Urinary bladder (tissue), 3 donors: ENCODE measurements at regions not wholly inside any gene's neighbourhood (a gene's known extent, or its start where the extent isn't known, plus 50 kb on each side); places are given as distances from the start of the nearest gene placed in this dataset.

ENCODE experiments used
- DNase-seq: peaks from one replicate; pipeline ENCODE4 v3.0.0-alpha.2; 2015; ENCODE audit errors: extremely low spot score
- H3K27ac ChIP-seq: one replicate; pipeline ENCODE4 v1.5.1; 2013; ENCODE audit warnings: low read depth, mild to moderate bottlenecking, moderate library complexity
- H3K36me3 ChIP-seq: one replicate; pipeline ENCODE4 v1.6.1; 2013; ENCODE audit warnings: mild to moderate bottlenecking, moderate library complexity; ENCODE audit not compliant: insufficient read depth
- H3K4me1 ChIP-seq: one replicate; pipeline ENCODE4 v1.6.1; 2013; ENCODE audit warnings: mild to moderate bottlenecking, moderate library complexity; ENCODE audit not compliant: insufficient read depth
- H3K4me3 ChIP-seq: one replicate; pipeline ENCODE4 v1.5.1; 2013; ENCODE audit warnings: low read depth, low read length
- WGBS: extraction: QIAGEN DNeasy Blood & Tissue Kit; methylation state at CpG from one replicate; pipeline ENCODE4 v1.1.7; 2013; 5-methylcytosine and 5-hydroxymethylcytosine counted together
- donor health status: healthy with polysubstance abuse.
- donor health status: healthy.

DNA sequence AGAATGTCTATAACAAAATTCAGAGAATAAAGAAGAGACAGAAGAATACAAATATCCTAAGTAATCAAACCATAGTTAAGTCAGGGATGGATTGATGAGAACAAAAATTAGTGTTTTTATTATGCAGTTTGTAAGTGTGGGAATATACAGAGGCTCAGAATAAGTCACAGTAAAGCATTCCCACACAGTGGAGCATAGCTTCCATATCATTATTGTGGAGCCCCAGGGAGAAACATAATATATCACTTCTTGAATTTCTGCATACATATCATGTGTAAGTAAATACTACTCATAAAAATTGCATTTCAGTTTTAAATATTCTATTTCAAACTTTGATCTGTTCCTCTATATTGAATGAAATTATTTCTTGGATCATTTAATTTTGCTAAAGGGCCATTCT lies 790.4 kb downstream of the PLA2G4A start:
- DNase-seq: no peak
- H3K27ac ChIP-seq: no peak overlapping the region
- H3K4me3 ChIP-seq: no peak overlapping the region
- no peaks in the 10 kb centered on the region for H3K4me1 ChIP-seq
- H3K36me3 ChIP-seq: no peaks in the 10 kb centered on the region

DNA sequence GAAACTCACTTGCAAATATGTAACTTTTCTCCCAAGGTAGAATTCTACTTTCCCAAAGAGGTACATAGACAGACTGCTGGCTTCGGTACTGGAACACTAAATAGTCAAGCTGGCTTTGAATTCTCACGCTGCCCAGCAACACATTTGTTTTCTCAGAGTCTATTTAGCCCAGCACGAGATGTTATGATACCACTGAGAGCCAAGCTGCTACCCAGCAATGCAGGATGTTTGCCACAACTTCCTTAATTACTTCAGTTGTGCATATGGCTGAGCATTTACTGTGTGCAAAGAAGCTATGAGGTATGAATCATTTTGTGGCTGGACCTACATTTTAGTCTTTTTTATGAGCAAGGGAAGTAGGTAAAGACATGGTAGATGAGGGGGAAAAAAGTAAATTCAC lies 793.2 kb downstream of the PLA2G4A start:
- WGBS: 78% methylated on average over 3 of the region's 3 CpGs
- Histone ChIP-seq H3K36me3 (no peaks in the 10 kb centered on the region), H3K27ac (no peak overlapping the region), H3K4me1 (no peaks in the 10 kb centered on the region), H3K4me3 (no peak overlapping the region)
- DNase-seq: no peak

DNA sequence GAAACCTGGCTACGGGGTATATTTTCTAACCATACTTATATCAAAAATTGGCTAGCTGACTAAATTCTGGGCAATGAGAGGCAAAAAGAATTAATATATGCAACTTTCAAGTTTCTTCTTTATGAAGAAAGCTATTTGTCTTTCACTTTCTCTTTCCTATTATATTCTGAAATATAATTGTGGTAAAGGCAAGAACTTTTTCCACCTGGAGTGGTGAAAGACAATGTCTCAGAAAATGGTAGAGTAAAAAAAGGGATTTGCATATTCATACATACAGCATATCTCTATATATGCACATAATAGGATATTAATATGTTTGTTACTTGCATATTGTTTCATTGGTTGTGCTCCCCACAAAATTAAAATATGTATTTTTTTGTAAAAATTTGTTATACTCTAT lies 793.8 kb downstream of the PLA2G4A start:
- H3K27ac ChIP-seq: no peak overlapping the region

DNA sequence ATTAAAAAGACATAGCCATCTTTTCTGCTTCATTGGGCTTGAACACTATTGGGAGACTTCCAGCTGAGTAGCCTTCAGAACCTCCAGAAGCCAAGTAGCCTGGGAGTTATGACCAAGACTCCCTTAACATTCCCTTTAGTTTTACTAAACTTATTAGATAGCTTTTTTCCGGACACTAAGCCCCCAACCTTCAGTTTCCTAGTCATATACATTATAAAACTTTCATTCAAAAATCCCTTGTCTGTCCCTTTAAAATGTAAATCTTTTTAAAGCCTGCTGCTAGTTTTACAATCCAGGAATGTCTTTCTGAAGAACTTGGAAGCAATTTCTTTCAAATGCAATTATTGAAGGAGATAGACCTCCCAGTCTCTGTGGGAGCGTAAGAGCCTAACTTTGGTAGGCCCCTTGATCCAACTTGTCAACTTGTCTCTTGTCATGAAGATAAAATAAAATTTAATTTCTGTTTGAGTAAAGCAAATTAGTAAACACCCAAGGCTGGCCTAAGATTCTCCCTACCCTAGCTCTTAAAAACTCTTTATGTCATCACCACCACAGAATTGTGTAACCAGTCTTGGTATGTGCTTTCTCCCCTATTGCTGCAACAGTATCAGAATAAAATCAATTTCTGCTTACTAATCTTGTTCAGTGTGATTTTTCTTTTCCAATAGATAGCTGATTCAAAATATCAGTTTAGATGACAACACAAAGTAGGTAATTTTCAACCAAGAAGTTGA lies 796.2 kb downstream of the PLA2G4A start:
- H3K4me1 ChIP-seq: no peaks in the 10 kb centered on the region
- no peak overlapping the region for H3K27ac ChIP-seq
- 51% methylated on average over 2 of the region's 2 CpGs for WGBS
- DNase-seq: no peak
- no peak overlapping the region for H3K4me3 ChIP-seq
- H3K36me3 ChIP-seq: no peaks in the 10 kb centered on the region

More for the DNA sequence above, 793.8 kb downstream of the PLA2G4A start:
- 49% methylated on average over 1 of the region's 1 CpG for WGBS
- no peak overlapping the region for H3K4me3 ChIP-seq
- H3K4me1 ChIP-seq: no peaks in the 10 kb centered on the region
- no peaks in the 10 kb centered on the region for H3K36me3 ChIP-seq
- DNase-seq: no peak

DNA sequence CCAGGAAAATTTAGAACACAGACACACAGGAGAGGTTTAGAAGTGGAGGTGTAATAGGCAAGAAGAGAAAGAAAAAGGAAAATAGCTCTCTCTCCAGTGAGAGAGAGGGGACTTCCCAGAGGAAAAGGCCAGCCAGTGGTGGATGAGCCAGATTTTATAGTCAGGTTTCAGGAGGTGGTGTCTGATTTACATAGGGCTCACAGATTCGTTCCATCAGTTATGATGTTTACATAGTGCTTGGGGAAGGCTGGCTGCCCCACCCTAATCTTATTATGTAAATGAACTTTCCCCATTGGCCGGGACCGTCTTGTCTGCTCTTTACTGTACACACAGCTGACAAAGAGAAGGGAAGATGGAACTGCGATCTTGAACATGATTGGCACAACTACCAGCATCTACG lies 797.3 kb downstream of the PLA2G4A start:
- no peak overlapping the region for H3K27ac ChIP-seq
- WGBS: 33% methylated on average over 5 of the region's 5 CpGs
- no peak overlapping the region for H3K4me3 ChIP-seq

DNA sequence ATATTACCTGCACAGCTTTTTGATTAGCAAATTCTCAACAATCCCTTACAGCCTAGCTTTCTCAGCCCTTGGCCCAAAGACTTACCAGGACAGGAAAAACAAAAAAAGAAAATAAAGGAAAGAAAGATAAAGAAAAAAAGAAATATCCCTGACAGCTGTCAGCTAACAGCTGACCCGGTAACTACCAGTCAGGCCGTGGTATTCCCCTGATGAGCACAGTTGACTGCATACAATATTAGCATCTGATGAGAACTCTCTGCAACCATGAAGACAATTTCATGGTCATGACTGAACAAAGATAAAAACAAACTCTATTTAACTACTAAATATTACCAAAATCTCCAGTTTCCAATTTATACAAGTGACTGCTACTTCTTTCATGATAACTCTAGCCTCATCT lies 798.8 kb downstream of the PLA2G4A start:
- Histone ChIP-seq H3K4me1 (no peaks in the 10 kb centered on the region), H3K36me3 (no peaks in the 10 kb centered on the region), H3K27ac (no peak overlapping the region), H3K4me3 (no peak overlapping the region)
- DNase-seq: no peak
- WGBS: 95% methylated on average over 2 of the region's 2 CpGs

More for the DNA sequence above, 797.3 kb downstream of the PLA2G4A start:
- DNase-seq: no peak
- Histone ChIP-seq H3K36me3 (no peaks in the 10 kb centered on the region), H3K4me1 (no peaks in the 10 kb centered on the region)

DNA sequence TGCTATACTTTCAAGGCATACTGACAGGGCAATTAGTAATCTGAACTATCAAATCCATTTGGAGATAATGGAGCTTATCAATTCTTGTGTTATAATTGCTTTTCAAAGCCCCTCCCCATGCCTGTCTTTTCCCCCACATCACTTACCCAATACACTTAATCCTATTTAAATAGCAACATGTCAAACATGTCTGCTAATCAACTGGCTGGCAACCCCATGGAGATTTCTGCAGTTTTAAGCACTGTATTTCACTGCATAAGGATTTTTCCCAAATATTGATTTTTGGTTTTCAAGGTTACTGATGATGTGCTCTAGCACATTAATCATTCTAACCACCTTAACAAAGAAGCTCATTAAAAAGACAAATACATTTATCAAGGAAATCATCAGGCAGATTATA lies 800.3 kb downstream of the PLA2G4A start:
- no peak overlapping the region for H3K4me3 ChIP-seq
- H3K27ac ChIP-seq: no peak overlapping the region
- no peaks in the 10 kb centered on the region for H3K4me1 ChIP-seq
- DNase-seq: no peak
- H3K36me3 ChIP-seq: no peaks in the 10 kb centered on the region

DNA sequence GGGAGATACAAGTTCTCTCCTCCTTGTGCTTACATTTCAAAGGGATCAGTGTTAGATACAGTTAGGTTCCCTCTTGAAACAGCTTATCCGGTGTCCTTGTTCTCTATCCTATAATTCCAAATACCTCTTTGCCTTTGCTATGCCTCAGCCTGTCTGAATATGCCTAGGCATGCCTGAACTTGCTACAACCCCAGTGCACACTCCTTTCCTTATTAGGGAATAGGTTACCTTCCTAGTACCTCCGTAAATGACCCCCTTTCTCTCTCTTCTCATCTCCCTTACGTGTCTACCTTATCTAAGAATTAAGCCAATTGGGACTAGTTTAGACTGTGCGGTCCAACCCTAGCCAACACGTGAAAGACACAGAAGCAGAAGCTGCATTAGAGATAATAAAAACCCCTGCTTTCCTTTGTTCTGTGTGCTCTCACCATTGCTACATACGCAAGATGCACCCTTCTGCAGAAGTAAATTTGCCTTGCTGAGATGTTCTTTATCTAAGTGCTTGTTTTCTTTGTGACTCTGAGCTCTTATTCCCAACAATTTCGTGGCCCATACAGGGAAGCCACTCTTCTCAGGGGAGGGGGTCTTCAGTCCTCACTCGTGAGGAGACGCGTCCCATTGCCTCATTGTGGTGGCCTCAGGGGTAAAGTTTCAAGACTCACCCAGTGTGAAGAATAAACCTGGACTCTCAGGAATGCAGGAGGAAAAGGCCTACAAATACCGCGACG lies 802.1 kb downstream of the PLA2G4A start:
- 94% methylated on average over 13 of the region's 13 CpGs for WGBS
- DNase-seq: no peak

DNA sequence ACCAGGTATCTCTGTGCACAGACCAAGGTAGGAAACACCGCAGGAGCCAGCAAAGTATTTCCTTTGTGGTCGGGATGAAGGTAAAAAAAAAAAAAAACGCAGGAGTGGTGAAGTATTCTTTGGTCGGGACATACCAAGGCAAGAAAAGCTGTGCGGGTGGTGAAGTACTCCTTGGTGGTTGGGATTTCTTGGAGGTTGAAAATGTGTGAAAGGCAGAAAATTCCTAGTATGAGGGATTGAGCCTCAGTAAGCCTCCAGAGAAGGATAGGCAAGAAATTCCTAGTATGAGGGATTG lies 802.6 kb downstream of the PLA2G4A start:
- 92% methylated on average over 5 of the region's 5 CpGs for WGBS

More for the DNA sequence above, 802.1 kb downstream of the PLA2G4A start:
- H3K27ac ChIP-seq: no peak overlapping the region
- no peaks in the 10 kb centered on the region for H3K4me1 ChIP-seq
- H3K36me3 ChIP-seq: no peaks in the 10 kb centered on the region
- H3K4me3 ChIP-seq: no peak overlapping the region

DNA sequence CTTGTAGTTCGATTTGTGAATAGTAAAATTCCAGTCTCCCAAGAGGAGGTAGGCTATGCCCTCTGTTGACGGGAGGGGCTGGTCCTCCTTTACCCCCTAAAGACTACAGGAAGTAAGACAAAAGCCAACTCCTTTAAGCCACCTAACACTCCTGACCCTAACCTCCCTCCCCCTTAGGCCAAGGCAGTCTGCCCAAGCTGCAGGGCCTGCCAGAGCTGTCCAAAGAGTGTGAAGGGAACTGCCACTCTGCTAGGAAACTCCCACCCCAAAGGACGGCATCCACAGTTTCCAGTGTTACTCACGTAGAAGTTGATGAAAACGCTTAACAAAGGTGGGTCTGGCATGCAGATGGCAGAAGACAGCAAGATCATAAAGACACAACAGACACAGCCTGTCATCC lies 803.2 kb downstream of the PLA2G4A start:
- Histone ChIP-seq H3K4me1 (no peaks in the 10 kb centered on the region), H3K4me3 (no peak overlapping the region), H3K36me3 (no peaks in the 10 kb centered on the region), H3K27ac (no peak overlapping the region)
- no peak for DNase-seq
- 72% methylated on average over 5 of the region's 5 CpGs for WGBS

More for the DNA sequence above, 802.6 kb downstream of the PLA2G4A start:
- no peak for DNase-seq
- no peaks in the 10 kb centered on the region for H3K4me1 ChIP-seq
- no peaks in the 10 kb centered on the region for H3K36me3 ChIP-seq
- H3K27ac ChIP-seq: no peak overlapping the region
- no peak overlapping the region for H3K4me3 ChIP-seq

DNA sequence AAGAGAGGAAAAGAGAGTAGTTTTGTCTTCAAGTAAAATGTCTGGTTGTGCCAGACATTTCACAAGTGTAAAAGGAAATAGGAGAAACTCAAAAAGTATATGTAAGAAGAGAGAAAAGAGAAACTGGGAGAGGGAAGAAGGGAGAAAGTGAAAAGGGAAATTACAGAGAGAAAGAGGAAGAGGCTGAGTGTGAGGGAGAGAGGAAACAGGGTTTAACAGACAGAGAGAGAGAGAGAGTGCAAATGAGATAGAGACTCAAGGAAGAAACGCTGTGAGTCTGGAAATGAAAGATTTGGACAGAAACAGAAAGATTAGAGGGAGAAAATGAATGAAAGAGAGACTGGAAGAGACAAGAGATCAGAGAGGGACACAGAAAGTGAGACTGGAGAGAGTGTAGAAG lies 806.2 kb downstream of the PLA2G4A start:
- H3K4me3 ChIP-seq: no peak overlapping the region
- H3K36me3 ChIP-seq: no peaks in the 10 kb centered on the region
- WGBS: 52% methylated on average over 1 of the region's 1 CpG
- H3K27ac ChIP-seq: no peak overlapping the region
- H3K4me1 ChIP-seq: no peaks in the 10 kb centered on the region
- no peak for DNase-seq

DNA sequence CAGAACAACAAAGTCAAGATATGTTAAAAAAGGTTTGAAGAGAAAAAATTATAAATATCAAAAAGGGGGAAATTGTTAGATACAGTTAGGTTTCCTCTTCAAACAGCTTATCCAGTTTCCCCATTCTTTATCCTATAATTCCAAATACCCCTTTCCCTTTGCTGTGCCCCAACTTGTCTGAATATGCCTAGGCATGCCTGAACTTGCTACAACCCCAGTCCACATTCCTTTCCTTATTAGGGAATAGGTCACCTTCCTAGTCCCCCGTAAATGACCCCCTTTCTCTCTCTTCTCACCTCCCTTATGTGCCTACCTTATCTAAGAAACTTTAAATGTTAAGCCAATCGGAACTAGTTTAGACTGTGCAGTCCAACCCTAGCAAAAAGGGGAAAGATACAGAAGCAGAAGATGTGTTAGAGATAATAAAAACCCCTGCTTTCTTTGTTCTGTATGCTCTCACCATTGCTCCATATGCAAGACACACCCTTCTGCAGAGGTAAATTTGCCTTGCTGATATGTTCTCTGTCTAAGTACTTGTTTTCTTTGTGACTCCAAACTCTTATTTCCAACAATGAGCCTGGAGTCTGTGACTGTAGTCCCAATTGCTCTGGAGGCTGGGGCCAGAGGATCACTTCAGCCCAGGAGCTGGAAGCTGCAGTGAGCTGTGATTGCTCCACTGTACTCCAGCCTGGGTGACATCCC lies 810.1 kb downstream of the PLA2G4A start:
- H3K36me3 ChIP-seq: no peaks in the 10 kb centered on the region
- DNase-seq: no peak
- WGBS: 89% methylated on average over 2 of the region's 2 CpGs
- no peak overlapping the region for H3K27ac ChIP-seq
- H3K4me3 ChIP-seq: no peak overlapping the region
- H3K4me1 ChIP-seq: no peaks in the 10 kb centered on the region

DNA sequence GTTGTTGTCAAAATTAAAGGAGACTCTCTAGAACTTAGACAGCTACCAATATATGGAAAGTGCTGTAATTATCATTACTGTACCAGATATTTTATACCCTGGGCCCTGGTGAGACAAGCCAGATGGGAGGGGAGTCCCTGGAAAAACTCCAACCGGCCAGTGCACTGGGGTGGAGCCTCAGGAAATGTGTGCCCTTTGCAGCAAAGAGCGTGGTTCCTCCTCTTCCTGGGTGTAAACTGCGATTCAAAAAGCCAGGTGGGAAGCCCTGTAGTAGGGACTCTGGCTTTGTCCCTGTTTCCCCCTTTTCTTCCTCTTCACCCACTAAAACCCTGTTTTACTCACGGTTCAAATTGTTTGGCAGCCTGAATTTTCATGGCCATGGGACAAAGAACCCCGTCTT lies 812.3 kb downstream of the PLA2G4A start:
- no peaks in the 10 kb centered on the region for H3K4me1 ChIP-seq
- no peak for DNase-seq
- WGBS: 94% methylated on average over 5 of the region's 5 CpGs
- no peak overlapping the region for H3K4me3 ChIP-seq
- no peaks in the 10 kb centered on the region for H3K36me3 ChIP-seq
- H3K27ac ChIP-seq: no peak overlapping the region

DNA sequence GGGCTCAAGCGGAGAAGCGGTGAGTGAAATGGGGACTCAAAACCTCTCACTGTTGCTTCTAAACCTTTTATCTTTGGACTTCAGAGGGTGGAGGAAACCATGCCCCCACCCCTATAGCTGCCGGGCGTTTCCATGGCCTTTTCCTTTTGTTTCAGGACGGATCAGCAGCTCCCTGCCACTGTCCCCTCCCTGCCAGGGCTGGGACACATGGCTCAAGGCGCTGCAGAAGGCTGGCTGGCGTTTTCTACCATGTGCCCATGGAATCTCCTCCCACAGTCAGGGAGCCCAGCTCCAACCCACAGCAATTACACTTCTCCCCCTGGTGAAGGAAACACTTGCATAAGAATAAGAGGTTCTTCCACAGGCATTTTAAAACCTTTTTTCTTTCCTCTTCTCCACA lies 812.7 kb downstream of the PLA2G4A start:
- Histone ChIP-seq H3K4me3 (no peak overlapping the region), H3K36me3 (no peaks in the 10 kb centered on the region), H3K27ac (no peak overlapping the region), H3K4me1 (no peaks in the 10 kb centered on the region)
- DNase-seq: no peak
- WGBS: 82% methylated on average over 7 of the region's 7 CpGs
